ENCODE measurements at regions not wholly inside any gene's neighbourhood (a gene's known extent, or its start where the extent isn't known, plus 50 kb on each side); places are given as distances from the start of the nearest gene placed in this dataset.

DNA sequence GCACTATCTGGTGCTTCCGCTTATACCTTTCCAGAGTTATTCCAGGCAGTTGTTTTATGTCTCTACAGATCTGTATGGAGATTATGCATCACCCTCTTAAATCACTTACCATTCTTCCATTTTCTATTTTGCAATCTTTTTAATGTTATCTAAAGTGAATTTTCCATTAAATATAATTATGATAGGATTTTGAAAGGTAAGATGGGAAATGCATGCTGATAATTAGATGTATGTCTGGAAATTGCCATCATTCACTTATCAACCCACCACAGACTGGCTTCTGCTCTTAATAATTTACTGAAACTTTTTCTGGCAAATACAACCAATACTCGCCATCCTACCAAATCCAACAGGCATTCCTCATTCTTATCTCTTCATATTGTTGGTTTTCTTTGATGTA, 227.4 kb upstream of the MC4R start:
- H3K4me3 ChIP-seq (ENCODE audit: low read length), result no peak overlapping the region
- H3K27ac ChIP-seq (ENCODE audit: low read depth, low read length), result no peak overlapping the region
- no peaks in the 10 kb centered on the region for H3K4me1 ChIP-seq (ENCODE audit: insufficient read depth, low read length)
- H3K9ac ChIP-seq (ENCODE audit: low read depth, low read length), result no peak overlapping the region
- no peaks in the 10 kb centered on the region for H3K36me3 ChIP-seq (ENCODE audit: insufficient read depth, low read length)
- 97% methylated on average over 2 of the region's 2 CpGs for WGBS
- H3K9me3 ChIP-seq (ENCODE audit: insufficient read depth, low read depth, low read length), result no peaks in the 10 kb centered on the region
- no peaks in the 10 kb centered on the region for H3K27me3 ChIP-seq (ENCODE audit: insufficient read depth, low read length)

DNA sequence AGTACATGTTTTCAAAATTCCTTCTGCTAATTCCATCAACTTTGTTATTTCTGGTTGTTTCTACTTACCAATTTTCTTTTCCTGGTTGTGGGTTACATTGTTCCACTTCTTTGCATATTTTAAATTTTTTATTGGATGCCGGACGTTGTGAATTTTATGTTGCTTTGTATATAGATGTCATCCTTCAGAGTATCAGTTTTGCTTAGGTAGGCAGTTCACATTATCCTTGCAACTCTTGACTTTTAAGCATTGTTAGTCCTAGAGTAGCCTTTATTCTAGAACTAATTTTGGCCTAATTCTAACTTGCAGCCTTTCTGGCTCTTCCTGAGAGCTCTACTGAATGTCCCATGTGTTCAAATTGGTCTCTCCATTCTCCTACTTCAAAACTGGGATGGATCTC, 228.7 kb upstream of the MC4R start:
- no peaks in the 10 kb centered on the region for H3K9me3 ChIP-seq (ENCODE audit: insufficient read depth, low read depth, low read length)
- no peak overlapping the region for H3K9ac ChIP-seq (ENCODE audit: low read depth, low read length)
- H3K36me3 ChIP-seq (ENCODE audit: insufficient read depth, low read length), result no peaks in the 10 kb centered on the region
- no peak overlapping the region for H3K4me3 ChIP-seq (ENCODE audit: low read length)
- H3K4me1 ChIP-seq (ENCODE audit: insufficient read depth, low read length), result no peaks in the 10 kb centered on the region
- no peaks in the 10 kb centered on the region for H3K27me3 ChIP-seq (ENCODE audit: insufficient read depth, low read length)
- WGBS, result 100% methylated on average over 2 of the region's 2 CpGs
- H3K27ac ChIP-seq (ENCODE audit: low read depth, low read length), result no peak overlapping the region

DNA sequence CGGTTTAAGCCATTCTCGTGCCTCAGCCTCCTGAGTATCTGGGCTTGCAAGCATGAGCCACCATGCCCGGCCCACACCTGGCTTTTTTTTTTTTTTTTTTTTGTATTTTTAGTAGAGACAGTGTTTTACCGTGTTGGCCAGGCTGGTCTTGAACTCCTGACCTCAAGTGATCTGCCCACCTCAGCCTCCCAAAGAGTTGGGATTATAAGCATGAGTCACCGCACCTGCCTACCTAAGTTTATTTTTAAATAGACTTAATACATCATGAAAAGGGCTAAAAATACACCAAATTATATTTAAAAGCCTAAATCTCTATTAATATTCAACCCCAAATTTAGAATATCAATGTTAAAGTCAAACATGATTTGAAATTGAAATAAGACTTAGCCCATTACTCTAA, 250.8 kb upstream of the MC4R start:
- Histone ChIP-seq H3K9me3 (ENCODE audit: insufficient read depth, low read depth, low read length) (no peaks in the 10 kb centered on the region), H3K27ac (ENCODE audit: low read depth, low read length) (no peak overlapping the region), H3K36me3 (ENCODE audit: insufficient read depth, low read length) (no peaks in the 10 kb centered on the region), H3K9ac (ENCODE audit: low read depth, low read length) (no peak overlapping the region), H3K27me3 (ENCODE audit: insufficient read depth, low read length) (no peaks in the 10 kb centered on the region), H3K4me1 (ENCODE audit: insufficient read depth, low read length) (no peaks in the 10 kb centered on the region), H3K4me3 (ENCODE audit: low read length) (no peak overlapping the region)
- WGBS, result 92% methylated on average over 3 of the region's 5 CpGs

DNA sequence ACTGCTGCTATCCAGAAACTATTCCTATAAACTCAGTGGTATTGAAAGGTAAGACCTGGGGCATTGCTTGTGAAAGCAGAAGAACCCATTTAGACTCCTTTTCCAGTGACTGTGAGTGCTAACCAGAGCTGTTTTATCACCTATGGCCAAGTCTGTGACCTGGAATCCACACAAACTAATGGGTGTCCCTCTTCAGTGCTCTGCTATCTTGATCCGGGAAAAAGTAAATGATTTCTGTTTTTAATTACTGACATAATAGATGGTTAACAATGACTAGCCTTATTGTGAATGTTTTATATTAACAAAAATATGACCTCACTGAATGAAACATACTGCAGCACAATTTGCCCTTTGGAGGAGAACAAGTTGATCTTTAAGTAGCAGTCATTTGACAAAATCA, 251.6 kb upstream of the MC4R start:
- H3K4me1 ChIP-seq (ENCODE audit: insufficient read depth, low read length), result no peaks in the 10 kb centered on the region
- no peak overlapping the region for H3K4me3 ChIP-seq (ENCODE audit: low read length)
- no peaks in the 10 kb centered on the region for H3K36me3 ChIP-seq (ENCODE audit: insufficient read depth, low read length)
- H3K9me3 ChIP-seq (ENCODE audit: insufficient read depth, low read depth, low read length), result no peaks in the 10 kb centered on the region
- no peak overlapping the region for H3K9ac ChIP-seq (ENCODE audit: low read depth, low read length)
- H3K27ac ChIP-seq (ENCODE audit: low read depth, low read length), result no peak overlapping the region
- no peaks in the 10 kb centered on the region for H3K27me3 ChIP-seq (ENCODE audit: insufficient read depth, low read length)
- no CpG with 5 or more reads among the region's 1 CpG for WGBS

DNA sequence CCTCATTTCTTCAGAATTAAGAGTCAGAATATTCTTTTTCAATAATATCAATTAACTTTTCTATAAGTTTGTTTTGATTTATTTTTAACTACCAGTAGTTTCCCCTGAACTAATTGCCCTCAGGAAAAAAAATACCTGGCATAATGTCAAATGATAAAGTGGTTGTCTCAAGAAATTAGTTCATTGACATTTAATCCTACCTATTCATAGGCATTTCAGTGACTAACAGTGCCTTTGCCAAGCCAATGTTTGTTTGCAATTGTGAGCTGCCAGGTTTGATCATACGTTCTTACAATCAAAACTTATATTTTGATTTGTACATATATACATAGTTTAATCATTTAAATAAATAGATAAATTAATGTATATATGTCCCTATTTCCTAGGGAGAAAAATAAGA, 267.3 kb upstream of the MC4R start:
- Histone ChIP-seq H3K36me3 (ENCODE audit: insufficient read depth, low read length) (no peaks in the 10 kb centered on the region), H3K9me3 (ENCODE audit: insufficient read depth, low read depth, low read length) (no peaks in the 10 kb centered on the region), H3K27ac (ENCODE audit: low read depth, low read length) (no peak overlapping the region), H3K27me3 (ENCODE audit: insufficient read depth, low read length) (no peaks in the 10 kb centered on the region), H3K4me3 (ENCODE audit: low read length) (no peak overlapping the region), H3K4me1 (ENCODE audit: insufficient read depth, low read length) (no peaks in the 10 kb centered on the region), H3K9ac (ENCODE audit: low read depth, low read length) (no peak overlapping the region)
- WGBS, result no CpG with 5 or more reads among the region's 1 CpG

DNA sequence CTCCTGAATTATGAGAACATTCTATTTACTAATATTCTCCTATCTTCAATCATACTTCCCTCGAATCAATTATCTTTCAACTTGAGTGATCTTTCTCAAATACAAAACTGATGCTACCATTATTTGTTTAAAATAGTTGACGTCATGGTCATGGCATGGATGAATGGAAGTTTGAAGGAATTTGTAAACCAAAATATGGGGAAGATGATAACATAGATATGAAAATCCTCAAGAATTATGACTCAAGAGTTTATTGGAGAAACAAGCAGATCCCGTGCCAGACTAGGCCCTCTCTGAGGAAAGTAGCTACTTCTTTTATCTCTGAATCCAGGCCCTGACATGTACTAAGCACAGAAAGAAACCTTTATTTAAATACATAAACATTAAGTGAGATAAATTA, 270.4 kb upstream of the MC4R start:
- WGBS, result 97% methylated on average over 3 of the region's 3 CpGs
- Histone ChIP-seq H3K4me3 (ENCODE audit: low read length) (no peak overlapping the region), H3K27ac (ENCODE audit: low read depth, low read length) (no peak overlapping the region), H3K27me3 (ENCODE audit: insufficient read depth, low read length) (no peaks in the 10 kb centered on the region), H3K9me3 (ENCODE audit: insufficient read depth, low read depth, low read length) (no peaks in the 10 kb centered on the region), H3K4me1 (ENCODE audit: insufficient read depth, low read length) (no peaks in the 10 kb centered on the region), H3K36me3 (ENCODE audit: insufficient read depth, low read length) (no peaks in the 10 kb centered on the region), H3K9ac (ENCODE audit: low read depth, low read length) (no peak overlapping the region)

DNA sequence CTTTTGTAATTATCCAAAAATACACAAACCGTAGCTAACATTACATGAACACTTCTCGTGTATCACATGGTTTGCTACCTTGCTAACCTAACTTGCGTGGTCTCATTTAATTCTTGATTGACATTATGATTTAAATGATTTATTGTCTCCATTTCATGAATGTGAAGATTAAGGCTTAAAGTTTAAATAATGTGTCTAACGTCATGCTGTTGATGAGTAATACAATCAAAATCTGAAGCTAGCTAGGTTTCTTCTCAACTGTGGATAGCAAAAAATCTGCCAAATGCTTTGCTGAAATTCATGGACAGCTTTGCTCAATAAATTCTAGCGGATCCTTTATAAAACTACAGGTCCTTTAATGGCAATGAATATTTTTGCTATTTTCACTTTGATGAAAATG, 274.1 kb upstream of the MC4R start:
- WGBS, result 96% methylated on average over 5 of the region's 5 CpGs
- no peaks in the 10 kb centered on the region for H3K27me3 ChIP-seq (ENCODE audit: insufficient read depth, low read length)

DNA sequence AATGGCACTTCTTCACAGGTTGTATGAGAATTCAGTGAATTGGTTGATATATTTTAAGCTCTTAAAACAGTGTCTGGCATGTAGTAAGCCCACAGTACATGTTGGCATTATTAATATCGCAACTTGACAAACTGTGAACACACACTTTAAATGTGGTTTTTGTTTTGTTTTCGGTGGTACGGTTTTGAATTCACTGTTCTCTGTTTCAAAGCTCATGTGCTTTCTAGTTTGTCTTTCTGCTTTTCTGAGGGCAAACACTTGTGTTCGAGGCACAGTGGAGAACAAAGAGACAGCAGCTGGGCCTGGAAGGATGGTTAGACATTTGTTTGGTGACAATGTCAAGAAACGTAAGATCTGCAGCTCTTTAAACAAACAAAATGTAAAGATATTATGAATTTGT, 276.5 kb upstream of the MC4R start:
- WGBS, result 96% methylated on average over 5 of the region's 5 CpGs
- Histone ChIP-seq H3K27me3 (ENCODE audit: insufficient read depth, low read length) (no peaks in the 10 kb centered on the region), H3K9me3 (ENCODE audit: insufficient read depth, low read depth, low read length) (no peaks in the 10 kb centered on the region), H3K9ac (ENCODE audit: low read depth, low read length) (no peak overlapping the region), H3K27ac (ENCODE audit: low read depth, low read length) (no peak overlapping the region), H3K36me3 (ENCODE audit: insufficient read depth, low read length) (no peaks in the 10 kb centered on the region), H3K4me1 (ENCODE audit: insufficient read depth, low read length) (no peaks in the 10 kb centered on the region), H3K4me3 (ENCODE audit: low read length) (no peak overlapping the region)

More for the DNA sequence above, 274.1 kb upstream of the MC4R start:
- H3K27ac ChIP-seq (ENCODE audit: low read depth, low read length), result no peak overlapping the region
- no peak overlapping the region for H3K4me3 ChIP-seq (ENCODE audit: low read length)
- no peaks in the 10 kb centered on the region for H3K9me3 ChIP-seq (ENCODE audit: insufficient read depth, low read depth, low read length)
- no peaks in the 10 kb centered on the region for H3K4me1 ChIP-seq (ENCODE audit: insufficient read depth, low read length)
- H3K36me3 ChIP-seq (ENCODE audit: insufficient read depth, low read length), result no peaks in the 10 kb centered on the region
- no peak overlapping the region for H3K9ac ChIP-seq (ENCODE audit: low read depth, low read length)

DNA sequence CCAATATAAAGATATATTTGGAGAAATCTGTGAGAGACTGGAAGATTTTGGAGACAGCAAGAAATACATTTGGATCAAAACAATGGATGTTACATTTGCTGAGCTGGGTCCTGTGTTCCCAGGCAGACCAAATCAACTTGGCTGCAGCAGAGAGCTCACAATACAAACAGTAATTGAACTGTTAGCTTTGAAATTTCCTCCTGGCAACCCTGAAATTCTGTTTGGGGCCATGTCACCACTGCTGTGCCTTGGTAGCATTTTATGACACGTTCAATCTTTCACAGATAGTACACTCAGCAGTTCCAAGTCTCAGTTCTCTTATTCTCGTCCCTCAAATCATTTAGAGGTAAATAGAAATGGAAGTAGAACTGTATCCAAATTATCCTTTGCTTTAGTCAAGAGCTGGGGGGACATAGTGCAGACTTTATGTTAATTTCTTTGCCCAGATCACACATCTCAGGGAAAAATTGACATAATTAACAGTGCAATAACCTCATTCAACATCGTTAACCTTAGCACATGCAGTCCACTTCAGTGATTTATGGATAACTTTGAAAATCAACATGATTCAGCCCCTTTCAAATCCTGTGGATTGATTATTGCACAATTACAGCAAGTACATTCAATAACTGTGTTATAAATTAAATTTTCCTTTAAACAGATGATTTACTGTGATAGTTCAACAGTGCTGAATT, 277.4 kb upstream of the MC4R start:
- H3K27ac ChIP-seq (ENCODE audit: low read depth, low read length), result no peak overlapping the region
- H3K4me1 ChIP-seq (ENCODE audit: insufficient read depth, low read length), result no peaks in the 10 kb centered on the region
- no peaks in the 10 kb centered on the region for H3K27me3 ChIP-seq (ENCODE audit: insufficient read depth, low read length)
- no peaks in the 10 kb centered on the region for H3K9me3 ChIP-seq (ENCODE audit: insufficient read depth, low read depth, low read length)
- H3K4me3 ChIP-seq (ENCODE audit: low read length), result no peak overlapping the region
- WGBS, result 98% methylated on average over 2 of the region's 3 CpGs
- no peaks in the 10 kb centered on the region for H3K36me3 ChIP-seq (ENCODE audit: insufficient read depth, low read length)
- H3K9ac ChIP-seq (ENCODE audit: low read depth, low read length), result no peak overlapping the region

DNA sequence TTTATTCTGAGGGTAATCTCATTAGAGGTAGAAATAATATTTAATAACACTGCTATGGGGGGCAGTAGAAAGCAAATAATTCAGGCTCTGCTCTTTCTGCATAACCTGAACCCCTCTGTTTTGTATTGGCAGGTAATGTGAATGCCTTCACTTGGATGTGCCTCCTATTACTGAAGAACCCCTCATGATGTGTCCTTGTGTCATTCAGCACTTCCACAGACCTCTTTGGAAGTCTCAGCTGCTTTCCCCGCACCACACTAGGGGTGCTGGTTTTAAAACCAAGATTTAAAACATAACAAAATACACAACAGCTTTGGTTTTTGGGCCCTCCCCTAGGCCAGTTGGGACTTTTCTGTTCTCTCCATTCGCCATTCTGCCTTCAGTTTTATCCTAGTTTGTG, 281.7 kb upstream of the MC4R start:
- Histone ChIP-seq H3K27ac (ENCODE audit: low read depth, low read length) (no peak overlapping the region), H3K9ac (ENCODE audit: low read depth, low read length) (no peak overlapping the region), H3K36me3 (ENCODE audit: insufficient read depth, low read length) (no peaks in the 10 kb centered on the region), H3K4me1 (ENCODE audit: insufficient read depth, low read length) (no peaks in the 10 kb centered on the region), H3K9me3 (ENCODE audit: insufficient read depth, low read depth, low read length) (no peaks in the 10 kb centered on the region), H3K27me3 (ENCODE audit: insufficient read depth, low read length) (no peaks in the 10 kb centered on the region), H3K4me3 (ENCODE audit: low read length) (no peak overlapping the region)
- WGBS, result 100% methylated on average over 2 of the region's 2 CpGs

DNA sequence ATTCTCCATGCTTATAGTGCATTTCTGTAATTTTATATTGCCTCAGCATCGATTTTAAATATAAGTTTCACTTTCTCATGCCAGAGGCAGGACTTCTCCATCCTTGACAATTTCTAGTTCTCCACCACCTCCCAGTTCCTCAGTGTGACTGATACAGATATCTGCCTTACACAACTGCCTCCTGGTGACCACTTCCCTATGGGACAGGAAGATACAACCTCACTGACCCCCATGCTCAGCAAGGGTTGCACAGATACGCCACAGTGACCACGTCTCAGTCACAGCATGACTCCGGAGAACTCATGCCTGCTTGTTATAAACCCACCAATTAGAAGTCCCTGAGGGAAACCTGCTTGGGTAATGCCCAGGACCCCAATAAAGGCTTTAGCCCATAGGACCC, 284.0 kb upstream of the MC4R start:
- WGBS, result 91% methylated on average over 4 of the region's 4 CpGs
- H3K9ac ChIP-seq (ENCODE audit: low read depth, low read length), result no peak overlapping the region
- no peak overlapping the region for H3K4me3 ChIP-seq (ENCODE audit: low read length)
- no peaks in the 10 kb centered on the region for H3K36me3 ChIP-seq (ENCODE audit: insufficient read depth, low read length)
- H3K9me3 ChIP-seq (ENCODE audit: insufficient read depth, low read depth, low read length), result no peaks in the 10 kb centered on the region
- H3K27me3 ChIP-seq (ENCODE audit: insufficient read depth, low read length), result no peaks in the 10 kb centered on the region
- H3K27ac ChIP-seq (ENCODE audit: low read depth, low read length), result no peak overlapping the region
- no peaks in the 10 kb centered on the region for H3K4me1 ChIP-seq (ENCODE audit: insufficient read depth, low read length)

DNA sequence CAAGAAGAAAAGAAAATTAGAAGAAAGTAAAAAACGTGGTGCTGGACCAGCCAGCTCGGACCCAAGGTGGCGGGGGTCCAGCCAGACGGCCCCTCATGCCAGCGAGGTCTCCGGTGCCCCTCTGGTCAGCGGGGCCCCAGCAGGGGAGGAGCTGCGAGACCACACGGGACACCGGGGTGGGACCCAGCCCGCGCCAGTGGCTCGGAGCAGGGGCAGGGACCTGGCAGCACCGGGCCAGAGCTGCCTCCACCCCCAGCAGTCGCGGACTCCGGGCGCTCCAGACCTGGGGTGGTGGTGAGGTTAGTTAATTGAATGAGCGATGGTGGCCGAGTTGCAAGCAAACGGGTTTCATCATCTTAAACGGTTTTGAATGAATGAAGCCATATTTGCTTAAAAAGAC, 289.9 kb upstream of the MC4R start:
- H3K36me3 ChIP-seq (ENCODE audit: insufficient read depth, low read length), result no peaks in the 10 kb centered on the region
- 96% methylated on average over 22 of the region's 22 CpGs for WGBS
- H3K4me1 ChIP-seq (ENCODE audit: insufficient read depth, low read length), result no peaks in the 10 kb centered on the region
- H3K27me3 ChIP-seq (ENCODE audit: insufficient read depth, low read length), result no peaks in the 10 kb centered on the region
- H3K4me3 ChIP-seq (ENCODE audit: low read length), result no peak overlapping the region
- H3K9me3 ChIP-seq (ENCODE audit: insufficient read depth, low read depth, low read length), result no peaks in the 10 kb centered on the region
- H3K9ac ChIP-seq (ENCODE audit: low read depth, low read length), result no peak overlapping the region
- no peak overlapping the region for H3K27ac ChIP-seq (ENCODE audit: low read depth, low read length)
